ENCODE measurements at regions not wholly inside any gene's neighbourhood (a gene's known extent, or its start where the extent isn't known, plus 50 kb on each side); places are given as distances from the start of the nearest gene placed in this dataset.

DNA sequence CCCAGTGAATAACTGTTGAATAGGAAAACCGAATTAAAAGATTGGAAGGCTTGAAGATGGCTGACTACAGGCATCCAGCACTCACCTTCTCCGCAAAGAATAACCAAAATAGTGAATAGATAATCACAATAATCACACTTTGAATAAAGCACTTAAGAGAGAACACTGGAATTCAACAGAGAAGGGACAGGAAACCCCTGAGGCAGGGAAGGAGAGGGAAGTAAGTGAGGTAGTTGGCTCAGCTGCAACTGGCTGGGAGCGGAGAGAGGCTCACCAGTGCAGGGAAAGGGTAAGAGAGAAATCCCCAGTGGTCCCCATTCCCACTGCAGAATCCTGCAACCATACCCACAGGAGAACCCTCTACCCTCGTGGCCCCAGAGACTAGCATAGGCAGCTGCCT is 246.6 kb upstream of the NCKAP5 start:
- TF ChIP-seq, protein P1, sequence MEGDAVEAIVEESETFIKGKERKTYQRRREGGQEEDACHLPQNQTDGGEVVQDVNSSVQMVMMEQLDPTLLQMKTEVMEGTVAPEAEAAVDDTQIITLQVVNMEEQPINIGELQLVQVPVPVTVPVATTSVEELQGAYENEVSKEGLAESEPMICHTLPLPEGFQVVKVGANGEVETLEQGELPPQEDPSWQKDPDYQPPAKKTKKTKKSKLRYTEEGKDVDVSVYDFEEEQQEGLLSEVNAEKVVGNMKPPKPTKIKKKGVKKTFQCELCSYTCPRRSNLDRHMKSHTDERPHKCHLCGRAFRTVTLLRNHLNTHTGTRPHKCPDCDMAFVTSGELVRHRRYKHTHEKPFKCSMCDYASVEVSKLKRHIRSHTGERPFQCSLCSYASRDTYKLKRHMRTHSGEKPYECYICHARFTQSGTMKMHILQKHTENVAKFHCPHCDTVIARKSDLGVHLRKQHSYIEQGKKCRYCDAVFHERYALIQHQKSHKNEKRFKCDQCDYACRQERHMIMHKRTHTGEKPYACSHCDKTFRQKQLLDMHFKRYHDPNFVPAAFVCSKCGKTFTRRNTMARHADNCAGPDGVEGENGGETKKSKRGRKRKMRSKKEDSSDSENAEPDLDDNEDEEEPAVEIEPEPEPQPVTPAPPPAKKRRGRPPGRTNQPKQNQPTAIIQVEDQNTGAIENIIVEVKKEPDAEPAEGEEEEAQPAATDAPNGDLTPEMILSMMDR (conservative IDR thresholded peaks at IDR 0.05; ENCODE audit: low read depth, low read length) = no peak
- TF ChIP-seq EZH2 (IDR thresholded peaks at IDR 0.05; ENCODE audit: borderline replicate concordance, low read depth, low read length, poor library complexity, severe bottlenecking) = no peak

Data from A673 (cell line).